IMR-90 (cell line): ENCODE measurements at regions not wholly inside any gene's neighbourhood (a gene's known extent, or its start where the extent isn't known, plus 50 kb on each side); places are given as distances from the start of the nearest gene placed in this dataset.

Experiments used
- ATAC-seq: fragments of 200-7000 bp; cut with Tn5 transposase; 2 replicates; pipeline ENCODE4 v1.9.1; 2020; ENCODE audit warnings: low read depth, mild to moderate bottlenecking, moderate library complexity
- BruUV-seq: library from RNA; stranded (reverse); fragments of 400-500 nt; replicated peaks from 2 replicates; lab custom pipeline; 2021; lab: Mats Ljungman, UMichigan
- CTCF ChIA-PET: fragments of 300-600 bp; formaldehyde crosslinking; extraction: SDS; loops from one replicate; lab custom pipeline; 2021; ENCODE audit warnings: antibody characterized with exemption; lab: Yijun Ruan, JAX
- POLR2A ChIA-PET: fragments of 300-600 bp; sonication (Branson Sonifier 250); formaldehyde crosslinking; loops from one replicate; lab custom pipeline; 2022; ENCODE audit warnings: antibody characterized with exemption; ENCODE audit not compliant: unreplicated experiment; lab: Charles Lee
- DNase-seq: peaks from one replicate; pipeline ENCODE4 v3.0.0; 2013
- H2AFZ ChIP-seq: replicated peaks from 2 replicates; pipeline ENCODE3; 2013; ENCODE audit warnings: low read length, mild to moderate bottlenecking; ENCODE audit not compliant: poor library complexity
- H2AK5ac ChIP-seq: 2 replicates; pipeline ENCODE4 v1.6.1; 2013; ENCODE audit warnings: low read depth, low read length, inconsistent platforms
- H2AK9ac ChIP-seq: replicated peaks from 2 replicates; pipeline ENCODE3; 2013; ENCODE audit warnings: mild to moderate bottlenecking, low read depth, low read length, moderate library complexity; ENCODE audit not compliant: poor library complexity
- H2BK120ac ChIP-seq: 2 replicates; pipeline ENCODE4 v1.6.1; 2013; ENCODE audit warnings: low read depth, low read length, inconsistent platforms
- H2BK15ac ChIP-seq: 3 replicates; pipeline ENCODE4 v1.6.1; 2013; ENCODE audit warnings: low read depth, low read length, inconsistent platforms
- H2BK20ac ChIP-seq: 2 replicates; pipeline ENCODE4 v1.6.1; 2013; ENCODE audit warnings: low read depth, mild to moderate bottlenecking, inconsistent platforms, low read length, moderate library complexity
- H2BK5ac ChIP-seq: 2 replicates; pipeline ENCODE4 v1.6.1; 2013; ENCODE audit warnings: mild to moderate bottlenecking, low read depth, low read length, inconsistent platforms; ENCODE audit not compliant: poor library complexity, severe bottlenecking
- H3K14ac ChIP-seq: replicated peaks from 2 replicates; pipeline ENCODE4 v1.6.1; 2013; ENCODE audit warnings: low read depth, low read length, inconsistent platforms
- H3K18ac ChIP-seq: 2 replicates; pipeline ENCODE4 v1.6.1; 2013; ENCODE audit warnings: low read depth, low read length, control low read depth
- H3K23ac ChIP-seq: 2 replicates; pipeline ENCODE4 v1.6.1; 2013; ENCODE audit warnings: low read depth, low read length, inconsistent platforms
- H3K27ac ChIP-seq: 2 replicates; pipeline ENCODE4 v1.5.1; 2013; ENCODE audit warnings: mild to moderate bottlenecking, control low read depth, low read length; ENCODE audit not compliant: insufficient read depth
- H3K27me3 ChIP-seq: 2 replicates; pipeline ENCODE4 v1.6.1; 2013; ENCODE audit warnings: low read length; ENCODE audit not compliant: control insufficient read depth, insufficient read depth
- H3K36me3 ChIP-seq: 2 replicates; pipeline ENCODE4 v1.6.1; 2013; ENCODE audit warnings: low read length, mixed read lengths; ENCODE audit not compliant: control insufficient read depth, insufficient read depth
- H3K4ac ChIP-seq: 2 replicates; pipeline ENCODE4 v1.6.1; 2013; ENCODE audit warnings: low read depth, low read length, inconsistent platforms
- H3K4me1 ChIP-seq: 2 replicates; pipeline ENCODE4 v1.6.1; 2013; ENCODE audit warnings: low read length, mixed read lengths; ENCODE audit not compliant: control insufficient read depth, insufficient read depth
- H3K4me2 ChIP-seq: 2 replicates; pipeline ENCODE4 v1.6.1; 2013; ENCODE audit warnings: low read depth, mild to moderate bottlenecking, control low read depth, low read length, moderate library complexity
- H3K4me3 ChIP-seq: 2 replicates; pipeline ENCODE4 v1.5.1; 2013; ENCODE audit warnings: low read depth, mild to moderate bottlenecking, control low read depth, low read length, moderate library complexity; ENCODE audit not compliant: insufficient read depth
- H3K56ac ChIP-seq: 2 replicates; pipeline ENCODE4 v1.6.1; 2013; ENCODE audit warnings: low read length, inconsistent platforms; ENCODE audit not compliant: insufficient read depth; ENCODE audit errors: extremely low read depth
- H3K79me1 ChIP-seq, 2 experiments: 2 replicates each; pipeline ENCODE4 v1.6.1; 2013; ENCODE audit warnings: low read length in 2 of 2, inconsistent platforms in 1 of 2, low read depth in 1 of 2
- H3K9ac ChIP-seq: 2 replicates; pipeline ENCODE4 v1.6.1; 2013; ENCODE audit warnings: low read depth, low read length, control low read depth
- H3K9me1 ChIP-seq: 2 replicates; pipeline ENCODE4 v1.6.1; 2013; ENCODE audit warnings: low read length, inconsistent platforms; ENCODE audit not compliant: insufficient read depth
- H3K9me3 ChIP-seq: 2 replicates; pipeline ENCODE4 v1.6.1; 2013; ENCODE audit warnings: low read length; ENCODE audit not compliant: control insufficient read depth, insufficient read depth
- H4K20me1 ChIP-seq: 2 replicates; pipeline ENCODE4 v1.6.1; 2013; ENCODE audit warnings: low read length, inconsistent platforms; ENCODE audit not compliant: insufficient read depth
- H4K5ac ChIP-seq: 2 replicates; pipeline ENCODE4 v1.6.1; 2013; ENCODE audit warnings: mild to moderate bottlenecking, low read depth, low read length, control low read depth
- H4K8ac ChIP-seq, 2 experiments: 2 replicates each; pipeline ENCODE4 v1.6.1; 2013; ENCODE audit warnings: low read depth in 2 of 2, low read length in 2 of 2, control low read depth in 1 of 2, inconsistent platforms in 1 of 2
- H4K91ac ChIP-seq: 2 replicates; pipeline ENCODE4 v1.6.1; 2013; ENCODE audit warnings: low read depth, low read length, inconsistent platforms; ENCODE audit not compliant: insufficient read depth
- BHLHE40 ChIP-seq: fragments of 150-350 bp; IDR thresholded peaks from 2 replicates; pipeline ENCODE4 v1.6.1; 2016; ENCODE audit warnings: mild to moderate bottlenecking, low read depth, low read length
- CEBPB ChIP-seq: IDR thresholded peaks from 2 replicates; pipeline ENCODE4 v1.6.1; 2012; ENCODE audit warnings: low read depth, low read length, improper control_type of control experiment
- CTCF ChIP-seq: conservative IDR thresholded peaks from 2 replicates; pipeline ENCODE4 v1.5.1; 2012; ENCODE audit warnings: mild to moderate bottlenecking, low read depth, low read length, improper control_type of control experiment
- ELK1 ChIP-seq: fragments of 150-350 bp; IDR thresholded peaks from 2 replicates; pipeline ENCODE4 v1.6.1; 2016; ENCODE audit warnings: low read depth, mild to moderate bottlenecking, low read length, moderate library complexity, borderline replicate concordance
- MAFK ChIP-seq: IDR thresholded peaks from 2 replicates; pipeline ENCODE4 v1.6.1; 2012; ENCODE audit warnings: low read depth, low read length, improper control_type of control experiment
- MAZ ChIP-seq: IDR thresholded peaks from 2 replicates; pipeline ENCODE4 v1.6.1; 2012; ENCODE audit warnings: low read depth, mild to moderate bottlenecking, low read length, improper control_type of control experiment, moderate library complexity, borderline replicate concordance
- MXI1 ChIP-seq: IDR thresholded peaks from 2 replicates; pipeline ENCODE4 v1.6.1; 2012; ENCODE audit warnings: low read depth, mild to moderate bottlenecking, low read length, moderate library complexity, borderline replicate concordance
- NFE2L2 ChIP-seq: fragments of 150-350 bp; IDR thresholded peaks from 2 replicates; pipeline ENCODE4 v1.6.1; 2016; ENCODE audit warnings: low read depth, mild to moderate bottlenecking, low read length
- POLR2A ChIP-seq: IDR thresholded peaks from 2 replicates; pipeline ENCODE4 v1.6.1; 2012; ENCODE audit warnings: mild to moderate bottlenecking, low read depth, low read length
- RAD21 ChIP-seq: IDR thresholded peaks from 2 replicates; pipeline ENCODE4 v1.6.1; 2012; ENCODE audit warnings: low read length, improper control_type of control experiment
- RCOR1 ChIP-seq: IDR thresholded peaks from 2 replicates; pipeline ENCODE4 v1.6.1; 2012; ENCODE audit warnings: mild to moderate bottlenecking, low read length, improper control_type of control experiment; ENCODE audit not compliant: insufficient replicate concordance
- RFX5 ChIP-seq: IDR thresholded peaks from 2 replicates; pipeline ENCODE4 v1.8.0; 2012; ENCODE audit warnings: low read depth, mild to moderate bottlenecking, low read length, moderate library complexity
- SMC3 ChIP-seq: fragments of 150-350 bp; IDR thresholded peaks from 2 replicates; pipeline ENCODE4 v1.6.1; 2016; ENCODE audit warnings: low read depth, mild to moderate bottlenecking, antibody characterized with exemption, low read length, moderate library complexity
- dilution Hi-C: fragments of 300-500 bp; cut with HindIII; formaldehyde crosslinking; loops from one replicate; pipeline ENCODE4 v1.14.3; 2018; ENCODE audit warnings: low sequenced_read_pairs; ENCODE audit not compliant: unreplicated experiment
- in situ Hi-C: fragments of 300-500 bp; cut with MboI; formaldehyde crosslinking; loops from 3 replicates; pipeline ENCODE4 v1.14.3; 2019; ENCODE audit warnings: low sequenced_read_pairs, inconsistent platforms, mixed read lengths
- intact Hi-C: fragments of 100-400 bp; cut with micrococcal nuclease; formaldehyde crosslinking; loops from 2 replicates; pipeline ENCODE4 v1.10.0; 2022

- H4K20me1 ChIP-seq: no peaks in the 10 kb centered on the region
- in situ Hi-C loops (no loop called here), intact Hi-C loops (no loop called here), dilution Hi-C loops (no loop called here)
- ChIA-PET POLR2A (no interaction called here), CTCF (no interaction called here)
- DNase-seq (no peak), ATAC-seq (no peak)
- H3K4me2 ChIP-seq: no peak overlapping the region
- H3K56ac ChIP-seq: no peak overlapping the region
- H3K79me1 ChIP-seq: no peaks in the 10 kb centered on the region
- H3K14ac ChIP-seq: no peak overlapping the region
- no peak for TF ChIP-seq RAD21
- no peak for TF ChIP-seq SMC3
- TF ChIP-seq MAFK: no peak; the same call in 1 of the 2 replicates
- TF ChIP-seq MXI1: no peak
- no peak for TF ChIP-seq BHLHE40
- no peak for TF ChIP-seq RCOR1
- TF ChIP-seq MAZ: no peak
- no peak for TF ChIP-seq ELK1
- TF ChIP-seq RFX5: no peak
- TF ChIP-seq POLR2A: no peak
- no peak for TF ChIP-seq CTCF
- no peak for TF ChIP-seq CEBPB
- no peak for TF ChIP-seq NFE2L2
- no peak overlapping the region for H2BK120ac ChIP-seq
- H2AK5ac ChIP-seq: no peak overlapping the region
- no peaks in the 10 kb centered on the region for H3K4me1 ChIP-seq
- H2BK5ac ChIP-seq: no peak overlapping the region
- H3K9me3 ChIP-seq: no peaks in the 10 kb centered on the region
- H3K27me3 ChIP-seq: no peaks in the 10 kb centered on the region
- no peak overlapping the region for H2AFZ ChIP-seq
- H3K23ac ChIP-seq: no peak overlapping the region
- no peak overlapping the region for H4K5ac ChIP-seq
- no peak overlapping the region for H2AK9ac ChIP-seq
- no peaks in the 10 kb centered on the region for H3K36me3 ChIP-seq
- no peak overlapping the region for H3K4me3 ChIP-seq
- no peak overlapping the region for H3K9ac ChIP-seq
- H4K91ac ChIP-seq: no peak overlapping the region
- H3K18ac ChIP-seq: no peak overlapping the region
- H2BK20ac ChIP-seq: no peak overlapping the region
- H3K4ac ChIP-seq: no peak overlapping the region
- no TSS peak for BruUV-seq
- H3K9me1 ChIP-seq: no peaks in the 10 kb centered on the region
- H3K27ac ChIP-seq: no peak overlapping the region
- no peak overlapping the region for H2BK15ac ChIP-seq
- H4K8ac ChIP-seq: no peak overlapping the region
These were observed 188.7 kb downstream of the PIK3R1 start for GRCh38 chr5:68404246-68404645.
